GM21529 (cell line): ENCODE measurements at regions not wholly inside any gene's neighbourhood (a gene's known extent, or its start where the extent isn't known, plus 50 kb on each side); places are given as distances from the start of the nearest gene placed in this dataset.
A peak's percentile ranks its signal among the peaks of the same experiment; 100 is the strongest.

ENCODE experiments used
- ATAC-seq: cut with Tn5 transposase; IDR thresholded peaks from one replicate; pipeline ENCODE4 v1.9.1; 2021; ENCODE audit not compliant: unreplicated experiment

DNA sequence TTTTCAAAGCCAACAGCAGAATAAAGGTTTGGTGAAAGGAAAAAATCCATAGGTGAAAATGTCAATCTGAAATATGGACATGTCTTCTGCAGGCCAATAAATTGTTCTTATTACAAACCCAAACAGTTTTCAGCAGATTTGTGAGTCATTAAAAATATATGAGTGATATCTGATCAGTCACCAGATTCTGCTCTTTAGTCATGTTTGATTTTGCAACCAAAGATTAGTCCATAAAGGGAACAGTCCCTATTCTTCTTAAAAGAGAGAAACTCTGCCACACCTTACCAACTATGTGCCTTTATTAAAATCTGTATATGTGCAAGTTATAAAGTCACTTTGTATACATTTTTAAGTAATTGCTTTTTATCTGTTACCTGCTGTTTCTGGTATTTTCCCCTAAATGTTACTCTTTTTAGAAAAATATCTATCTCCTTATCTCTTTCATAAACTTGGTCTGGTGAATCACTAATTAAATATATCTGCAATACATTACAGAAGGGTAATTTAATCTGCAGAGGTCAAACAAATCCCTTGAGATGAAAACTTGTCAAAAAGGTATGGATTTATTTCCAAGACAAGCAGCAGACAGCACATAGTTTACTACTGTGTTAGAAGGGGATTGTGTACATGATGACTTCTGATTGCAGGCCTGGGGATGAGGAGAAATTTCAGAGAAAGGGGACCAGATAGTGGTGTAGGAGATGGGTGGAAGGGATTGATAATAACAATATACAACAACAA lies 322.9 kb upstream of the NWD2 start:
- no peak for ATAC-seq

- ATAC-seq = no peak
Observed at GRCh38 chr4:36930562-36931111, 313.9 kb upstream of the NWD2 start.

DNA sequence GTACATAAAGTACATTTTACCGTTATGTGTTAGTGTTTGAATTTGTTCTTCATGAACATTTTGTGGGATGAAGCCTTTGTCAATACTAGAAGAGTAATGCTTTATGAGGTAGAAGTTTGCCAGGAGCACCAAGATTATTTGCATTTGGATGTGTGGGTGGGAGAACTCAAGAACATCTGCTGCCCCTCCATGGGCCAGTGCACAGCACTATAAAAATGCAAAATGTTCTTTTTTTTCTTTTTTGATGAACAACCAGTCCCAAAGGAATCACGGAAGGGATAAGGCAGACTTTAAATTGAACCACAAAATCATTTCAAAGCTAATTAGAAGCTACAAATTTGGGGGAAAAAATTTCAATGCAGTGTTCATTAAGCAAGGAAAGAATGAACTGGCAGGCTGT lies 300.3 kb upstream of the NWD2 start:
- ATAC-seq = no peak

DNA sequence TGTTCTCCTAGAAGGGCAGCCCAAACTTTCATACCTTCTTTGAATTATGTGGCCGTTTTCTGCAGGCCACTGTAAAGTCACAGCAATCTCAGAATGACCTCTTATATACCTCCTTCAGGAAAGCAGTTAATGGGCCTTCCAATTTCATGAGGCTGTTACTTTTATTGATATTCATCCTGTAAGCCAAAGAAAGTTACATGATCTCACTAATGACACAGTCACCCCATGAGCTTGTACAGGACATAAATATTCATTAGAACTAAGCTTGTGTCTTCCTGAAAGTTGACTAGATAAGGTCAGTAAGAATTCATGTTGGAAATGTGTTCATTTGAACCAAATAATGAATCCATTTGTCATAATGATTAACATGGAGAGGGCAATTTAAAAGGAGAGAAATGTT lies 283.1 kb upstream of the NWD2 start:
- ATAC-seq = no peak

DNA sequence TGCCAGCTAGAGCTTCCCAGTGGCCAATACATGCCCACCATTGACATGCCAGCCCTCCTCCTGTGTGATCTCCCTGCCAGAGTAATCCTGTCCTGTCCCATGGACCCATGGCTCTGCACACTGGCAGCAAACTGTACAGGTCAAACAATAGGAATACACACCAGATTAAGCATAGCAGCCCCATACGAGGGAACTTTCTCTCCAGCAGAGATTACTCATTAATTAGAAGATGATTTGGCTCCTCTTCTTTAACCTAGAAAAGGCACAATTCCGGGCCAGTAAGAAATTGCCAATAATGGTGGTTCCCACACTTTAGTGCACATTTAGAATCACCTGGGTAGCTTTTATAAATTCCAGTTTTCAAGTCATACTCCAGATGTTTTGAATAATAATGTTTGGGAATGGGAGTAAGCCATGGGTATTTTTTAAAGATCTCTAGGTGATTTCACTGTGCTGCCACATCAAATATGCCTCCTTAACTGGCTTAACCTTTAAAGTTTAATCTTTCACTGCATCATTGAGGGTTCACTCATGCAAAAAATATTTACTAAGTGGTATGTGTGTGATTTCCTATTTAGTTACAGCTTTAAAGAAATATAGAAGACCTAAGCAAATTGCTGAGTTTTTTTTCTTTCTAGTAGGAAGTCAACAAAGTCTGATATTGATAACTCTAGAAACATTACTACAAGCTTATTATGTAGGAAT lies 277.6 kb upstream of the NWD2 start:
- no peak for ATAC-seq

GRCh38 chr4:36979533-36979932 lies 265.0 kb upstream of the NWD2 start:
- no peak for ATAC-seq

- ATAC-seq = peak; percentile 86
Observed at GRCh38 chr4:36990128-36990872, 254.2 kb upstream of the NWD2 start.

- peak; percentile 77 for ATAC-seq
Observed at GRCh38 chr4:36997727-36998126, 246.8 kb upstream of the NWD2 start.

DNA sequence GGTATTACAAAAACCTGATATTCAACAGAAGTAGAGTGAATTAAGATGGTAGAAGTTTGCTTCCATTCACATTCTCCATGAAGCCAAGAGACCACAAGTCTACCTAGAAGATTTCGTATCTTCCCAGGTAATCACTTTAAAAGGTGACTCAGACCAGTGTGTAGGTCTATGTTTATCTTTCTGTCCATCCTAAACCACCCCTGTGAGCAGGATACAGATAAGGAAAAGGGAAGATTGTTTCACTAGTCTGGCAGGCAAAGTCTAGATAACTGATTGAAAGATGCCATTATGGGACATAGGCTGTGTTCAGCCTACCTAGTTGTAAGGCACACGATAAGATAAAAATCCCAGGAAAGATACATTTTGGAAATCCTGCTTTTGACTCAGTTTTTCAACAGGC lies 244.3 kb upstream of the NWD2 start:
- ATAC-seq = no peak

DNA sequence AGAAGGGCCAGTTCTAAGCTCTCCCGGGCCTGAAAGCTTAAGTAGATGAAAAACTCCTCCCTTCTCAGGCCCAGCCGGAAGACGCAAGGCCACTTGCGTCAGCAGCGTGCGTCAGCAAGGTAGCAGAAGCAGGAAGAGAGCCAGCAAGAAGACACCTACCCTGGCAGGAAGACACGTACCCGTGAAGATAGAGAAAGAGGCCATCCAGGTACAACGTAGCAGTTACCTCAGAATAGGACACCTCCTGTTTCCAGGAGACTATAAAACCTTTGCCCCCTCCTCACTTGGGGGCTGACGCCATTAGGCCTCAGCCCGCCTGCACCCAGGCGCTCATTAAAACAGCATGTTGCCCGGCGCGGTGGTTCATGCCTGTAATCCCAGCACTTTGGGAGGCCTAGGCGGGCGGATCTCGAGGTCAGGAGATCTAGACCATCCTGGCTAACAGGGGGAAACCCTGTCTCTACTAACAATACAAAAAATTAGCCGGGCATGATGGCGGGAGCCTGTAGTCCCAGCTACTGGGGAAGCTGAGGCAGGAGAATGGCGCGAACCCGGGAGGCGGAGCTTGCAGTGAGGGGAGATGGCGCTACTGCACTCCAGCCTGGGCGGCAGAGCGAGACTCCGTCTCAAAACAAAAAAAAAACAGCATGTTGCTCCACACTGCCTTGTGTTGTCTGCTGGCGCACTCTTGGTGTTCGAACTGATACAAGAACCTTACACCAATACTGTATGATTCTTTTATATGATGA lies 242.7 kb upstream of the NWD2 start:
- ATAC-seq = no peak

GRCh38 chr4:37002625-37003024 lies 241.9 kb upstream of the NWD2 start:
- ATAC-seq = no peak

- no peak for ATAC-seq
Observed at GRCh38 chr4:37008199-37008598, 236.3 kb upstream of the NWD2 start.

GRCh38 chr4:37014584-37014983 lies 230.0 kb upstream of the NWD2 start:
- no peak for ATAC-seq

- ATAC-seq = no peak
Observed at GRCh38 chr4:37015391-37015790, 229.2 kb upstream of the NWD2 start.

GRCh38 chr4:37023504-37023903 lies 221.0 kb upstream of the NWD2 start:
- ATAC-seq = no peak

DNA sequence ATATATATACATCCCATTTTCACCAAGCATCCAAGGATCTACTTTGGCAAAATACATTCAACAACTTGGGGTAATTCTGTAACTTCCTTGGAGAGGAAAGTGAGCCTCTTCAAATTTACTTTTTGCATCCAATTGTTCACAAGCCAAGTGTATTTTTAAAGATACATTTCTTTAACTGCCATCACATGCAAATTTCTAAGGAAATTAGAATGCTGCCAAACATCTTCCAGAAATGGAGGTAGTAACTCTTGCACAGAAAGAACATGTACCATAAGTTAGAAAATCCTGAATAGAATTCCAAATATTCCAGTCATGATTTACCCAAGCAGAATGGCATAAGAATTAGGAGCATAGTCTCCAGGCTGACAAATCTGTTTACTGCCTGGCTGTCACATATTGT lies 220.5 kb upstream of the NWD2 start:
- no peak for ATAC-seq

DNA sequence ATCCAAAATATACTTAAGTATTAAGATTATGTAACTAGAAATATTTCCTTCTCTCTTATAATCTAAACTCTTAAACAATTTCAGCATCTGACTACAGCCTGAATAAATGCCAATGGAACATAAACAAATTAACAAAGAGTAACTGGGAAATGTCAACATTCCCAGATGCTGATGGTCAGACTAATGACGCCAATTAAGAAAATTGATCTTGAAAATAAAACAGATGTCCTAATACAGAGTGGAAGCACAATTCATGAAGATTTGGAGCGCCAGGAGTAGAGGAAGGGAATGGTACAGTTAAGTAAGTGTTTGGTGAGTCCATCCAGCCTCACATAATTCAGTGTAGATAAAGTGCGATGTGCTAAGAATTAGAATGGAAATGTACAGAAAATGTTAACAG lies 203.7 kb upstream of the NWD2 start:
- no peak for ATAC-seq

DNA sequence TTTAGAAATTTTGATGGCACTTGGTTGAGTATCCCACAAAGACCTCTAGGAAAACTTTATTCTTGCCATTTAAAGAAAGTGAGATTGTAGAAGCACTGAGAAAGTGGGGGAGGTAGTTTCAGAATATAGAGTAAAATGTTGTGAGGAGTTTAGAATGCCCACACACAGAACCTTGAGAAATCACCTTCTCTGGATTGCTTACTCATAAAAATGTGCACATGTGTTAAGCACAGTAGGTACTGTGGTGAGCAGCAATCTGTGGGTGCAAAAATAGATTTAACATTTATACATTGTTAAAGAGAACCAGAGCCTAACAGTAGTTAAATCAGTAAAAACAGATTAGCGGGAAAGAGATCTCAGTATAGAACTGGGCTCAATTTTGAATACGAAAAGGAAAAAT lies 201.2 kb upstream of the NWD2 start:
- peak; percentile 61 for ATAC-seq

- no peak for ATAC-seq
Observed at GRCh38 chr4:37051111-37051510, 193.4 kb upstream of the NWD2 start.

- no peak for ATAC-seq
Observed at GRCh38 chr4:37051866-37052265, 192.7 kb upstream of the NWD2 start.

GRCh38 chr4:37054531-37055077 lies 189.9 kb upstream of the NWD2 start:
- ATAC-seq = no peak
